ENCODE measurements at regions not wholly inside any gene's neighbourhood (a gene's known extent, or its start where the extent isn't known, plus 50 kb on each side); places are given as distances from the start of the nearest gene placed in this dataset.

GRCh38 chr7:52120912-52121311 lies 804.3 kb upstream of the COBL start:
- TF ChIP-seq GATA2 (IDR thresholded peaks at IDR 0.05; ENCODE audit: low read depth, low read length) (no peak), GATA3 (IDR thresholded peaks at IDR 0.05; ENCODE audit: low read depth, low read length) (no peak)
